Stimulated activated CD4-positive, alpha-beta T cell treated with anti-CD3 and anti-CD28 coated beads, Interleukin-15, amount 100 ng/mL, for 48 hours (primary cell): ENCODE measurements at regions not wholly inside any gene's neighbourhood (a gene's known extent, or its start where the extent isn't known, plus 50 kb on each side); places are given as distances from the start of the nearest gene placed in this dataset.

Experiments
- DNase-seq, 2 donors: peaks; one replicate each; pipeline ENCODE4 v3.0.0-alpha.2; 2020; ENCODE audit warnings: low read depth in 2 of 2

- DNase-seq, result no peak
Observed at GRCh38 chr9:99537996-99538395, 283.7 kb upstream of the NR4A3 start.

GRCh38 chr9:99544526-99544925 lies 277.2 kb upstream of the NR4A3 start:
- no peak for DNase-seq

DNA sequence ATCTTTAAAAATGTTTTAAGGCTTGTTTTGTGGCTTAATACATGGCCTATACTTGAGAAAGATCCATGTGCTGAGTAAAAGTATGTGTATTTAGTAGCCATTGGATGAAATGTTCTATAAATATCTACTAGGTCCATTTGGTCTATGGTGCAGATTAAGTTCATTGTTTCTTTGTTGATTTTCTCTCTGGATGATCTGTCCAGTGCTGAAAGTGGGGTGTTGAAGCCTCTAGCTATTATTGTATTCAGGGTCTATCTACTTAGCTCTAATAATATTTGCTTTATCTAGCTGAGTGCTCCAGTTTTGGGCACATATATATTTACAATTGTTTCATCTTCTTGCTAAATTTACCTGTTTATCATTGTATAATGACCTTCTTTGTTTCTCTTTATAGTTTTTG lies 272.2 kb upstream of the NR4A3 start:
- no peak for DNase-seq

DNA sequence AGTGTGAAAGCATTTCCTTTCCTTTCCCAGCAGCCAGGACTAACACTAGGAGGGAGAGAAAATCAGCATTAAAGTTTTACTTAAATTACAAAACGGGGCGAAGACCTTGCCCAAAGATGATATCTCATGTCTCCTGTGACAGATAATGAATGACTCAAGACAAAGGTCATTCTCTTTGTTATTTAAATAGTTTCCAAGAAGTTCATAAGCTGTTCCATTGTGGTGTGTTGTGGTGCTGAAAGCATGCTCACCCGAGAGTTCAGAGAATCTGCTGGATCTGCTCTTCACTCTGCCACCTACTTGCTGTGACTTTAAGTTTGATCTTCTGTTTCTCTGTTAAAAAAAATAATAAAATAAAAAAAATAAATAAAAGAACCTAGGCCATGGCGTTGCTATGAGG lies 265.9 kb upstream of the NR4A3 start:
- DNase-seq, result no peak

DNA sequence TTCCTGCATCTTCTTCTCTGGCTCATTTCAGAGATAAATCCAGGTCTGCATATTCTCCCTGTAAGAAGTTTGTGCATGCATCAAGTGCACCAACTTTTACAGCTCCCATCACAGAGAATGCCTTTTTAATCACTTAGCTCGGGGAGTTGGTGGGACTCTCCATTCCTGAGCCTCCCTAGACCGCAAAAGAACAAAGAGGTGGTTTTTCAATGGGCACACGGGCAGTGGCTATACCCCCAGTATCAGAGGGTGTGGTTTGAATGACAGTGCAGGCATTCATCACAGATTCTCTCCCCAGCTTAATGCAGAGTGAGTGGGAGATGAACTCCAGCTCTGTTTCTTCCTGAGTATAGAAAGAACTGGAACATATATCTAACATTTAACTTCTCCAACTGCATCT lies 264.7 kb upstream of the NR4A3 start:
- no peak for DNase-seq

GRCh38 chr9:99557816-99558215 lies 263.9 kb upstream of the NR4A3 start:
- DNase-seq, result no peak

GRCh38 chr9:99559776-99560175 lies 261.9 kb upstream of the NR4A3 start:
- no peak for DNase-seq

GRCh38 chr9:99560561-99560960 lies 261.1 kb upstream of the NR4A3 start:
- DNase-seq, result no peak

DNA sequence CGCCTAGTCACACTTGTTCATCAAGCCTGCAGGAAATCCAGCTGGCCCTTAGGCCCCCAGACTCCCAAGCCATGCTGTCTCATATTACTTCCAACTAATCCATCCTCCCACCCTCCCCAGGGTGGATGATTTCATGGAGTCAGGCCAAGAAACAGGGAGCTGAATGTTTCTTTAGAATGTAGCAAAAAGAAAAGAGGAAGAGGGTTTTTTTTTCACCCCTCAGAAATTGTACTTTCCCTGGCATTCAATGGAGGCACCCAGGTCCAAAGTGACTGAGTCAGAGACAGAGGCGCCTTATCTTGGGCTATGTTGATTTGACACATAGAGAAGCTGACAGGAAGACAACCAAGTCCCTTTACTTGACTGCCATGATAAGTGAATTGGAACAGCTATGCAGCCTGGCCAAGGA lies 260.2 kb upstream of the NR4A3 start:
- no peak for DNase-seq

GRCh38 chr9:99561961-99562565 lies 259.6 kb upstream of the NR4A3 start:
- no peak for DNase-seq

GRCh38 chr9:99563364-99563763 lies 258.3 kb upstream of the NR4A3 start:
- DNase-seq, result no peak

DNA sequence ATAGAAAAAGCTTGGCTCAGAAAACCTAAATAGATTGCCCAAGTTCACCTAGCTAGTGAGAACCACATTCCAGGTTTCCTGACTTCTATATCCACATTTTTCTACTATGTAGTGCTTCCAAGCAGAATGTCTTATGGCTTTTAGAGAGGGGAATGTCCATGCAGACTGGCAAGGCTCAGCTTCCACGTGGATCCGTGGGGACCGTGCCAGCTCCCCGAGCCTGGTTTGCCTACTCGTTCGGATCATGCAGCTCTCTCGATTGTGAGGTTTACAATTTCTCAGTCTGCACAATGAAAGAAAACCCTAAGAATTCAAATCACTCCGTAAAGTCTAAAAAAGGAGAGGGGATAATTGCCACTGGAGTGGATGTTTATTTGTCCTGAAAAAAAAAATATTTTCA lies 256.5 kb upstream of the NR4A3 start:
- no peak for DNase-seq

- no peak for DNase-seq
Observed at GRCh38 chr9:99567436-99567835, 254.2 kb upstream of the NR4A3 start.

GRCh38 chr9:99569840-99570239 lies 251.8 kb upstream of the NR4A3 start:
- no peak for DNase-seq

- DNase-seq, result no peak
Observed at GRCh38 chr9:99572567-99572966, 249.1 kb upstream of the NR4A3 start.

GRCh38 chr9:99573085-99573484 lies 248.6 kb upstream of the NR4A3 start:
- no peak for DNase-seq

GRCh38 chr9:99573886-99574285 lies 247.8 kb upstream of the NR4A3 start:
- no peak for DNase-seq

DNA sequence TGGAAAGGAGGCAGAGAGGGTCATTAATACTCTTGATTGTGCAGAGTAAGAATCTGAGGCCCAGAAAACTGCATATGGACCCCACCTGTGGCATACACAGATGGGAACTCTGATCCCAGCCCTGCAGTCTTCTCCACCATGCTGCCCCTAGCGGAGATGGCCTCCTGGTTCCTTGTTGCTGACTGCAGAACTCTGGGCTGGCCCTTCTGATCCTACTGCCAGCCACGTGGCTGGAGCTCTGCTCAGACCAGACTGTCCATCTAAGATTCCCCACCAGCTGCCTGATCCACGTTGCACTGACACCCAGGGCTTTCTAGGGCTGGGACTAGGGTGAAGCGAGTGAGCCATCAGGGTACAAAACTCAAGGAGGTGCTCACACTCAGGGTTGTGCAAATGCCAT lies 245.7 kb upstream of the NR4A3 start:
- DNase-seq, result no peak

GRCh38 chr9:99576876-99577275 lies 244.8 kb upstream of the NR4A3 start:
- no peak for DNase-seq

DNA sequence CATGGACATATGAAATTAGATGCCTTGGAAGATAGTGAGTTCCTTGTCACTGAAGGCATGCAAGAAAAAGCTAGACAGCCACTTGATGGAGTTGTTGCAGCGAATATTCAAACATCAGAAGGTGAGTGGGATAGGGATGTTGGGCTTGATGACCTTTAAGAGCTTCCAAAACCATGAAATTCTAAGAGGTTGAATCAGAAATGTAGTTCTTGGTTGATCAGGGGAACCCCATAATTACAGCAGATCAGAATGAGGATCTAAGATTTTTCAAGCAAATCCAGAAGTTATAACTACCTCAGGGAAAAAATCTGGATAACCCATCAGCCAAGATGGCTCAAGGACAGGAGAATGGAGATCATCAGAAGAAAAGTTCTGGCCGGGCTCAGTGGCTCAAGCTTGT lies 244.3 kb upstream of the NR4A3 start:
- DNase-seq, result no peak

- no peak for DNase-seq
Observed at GRCh38 chr9:99578666-99579065, 243.0 kb upstream of the NR4A3 start.

GRCh38 chr9:99579964-99580363 lies 241.7 kb upstream of the NR4A3 start:
- no peak for DNase-seq

DNA sequence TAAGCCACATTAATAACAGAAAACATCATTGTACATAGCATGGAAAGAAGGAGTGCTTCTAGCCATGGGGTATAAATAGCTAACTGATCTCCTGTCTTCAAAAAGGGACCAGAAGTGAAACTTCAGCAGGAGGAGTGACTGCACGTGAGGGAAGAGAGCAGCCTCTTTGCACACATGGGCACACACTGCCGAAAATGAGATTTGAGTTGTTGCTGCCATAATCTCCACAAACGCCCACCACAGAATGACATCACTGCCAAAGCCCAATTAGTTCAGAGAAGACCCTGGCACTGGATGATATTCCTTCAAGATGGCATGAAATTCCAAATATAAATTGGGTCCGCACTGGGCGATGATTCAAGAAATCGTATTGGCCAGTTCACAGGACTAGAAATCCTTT lies 238.9 kb upstream of the NR4A3 start:
- no peak for DNase-seq

DNA sequence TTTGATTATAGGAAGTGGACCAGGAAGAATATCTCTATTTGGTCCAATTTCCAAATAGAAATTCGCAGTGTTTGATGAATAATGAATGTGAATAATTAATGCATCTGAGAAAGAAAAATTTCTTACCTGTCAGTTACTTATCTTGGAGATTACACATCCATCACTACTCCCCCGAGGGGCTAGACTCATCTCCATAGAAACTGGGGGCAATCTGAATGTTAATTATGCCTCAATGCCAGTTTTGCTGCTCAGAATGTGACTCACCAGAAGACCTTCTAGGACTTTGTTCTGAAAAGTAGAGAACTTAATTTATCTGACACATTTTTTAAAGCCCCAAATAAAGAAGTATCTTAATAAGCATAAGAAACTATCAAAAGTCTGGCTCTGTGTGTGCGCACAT lies 233.4 kb upstream of the NR4A3 start:
- no peak for DNase-seq

DNA sequence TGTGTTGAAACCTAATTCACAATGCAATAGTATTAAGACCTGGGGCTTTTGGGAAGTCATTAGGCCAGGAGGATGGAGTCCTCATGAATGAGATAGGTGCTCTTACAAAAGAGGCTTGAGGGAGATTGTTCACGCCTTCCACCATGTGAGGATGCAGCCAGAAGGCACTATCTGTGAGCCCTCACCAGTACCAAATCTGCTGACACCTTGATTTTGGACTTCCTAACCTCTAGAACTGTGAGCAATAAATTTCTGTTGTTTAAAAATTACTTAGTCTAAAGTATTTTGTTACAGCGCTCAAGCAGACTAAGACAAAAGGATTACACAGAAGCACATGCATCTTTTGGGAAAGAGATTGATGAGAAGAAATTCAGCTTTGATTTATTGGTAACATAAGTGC lies 232.9 kb upstream of the NR4A3 start:
- DNase-seq, result no peak
